Mucosa of rectum (tissue), 2 donors: ENCODE measurements at regions not wholly inside any gene's neighbourhood (a gene's known extent, or its start where the extent isn't known, plus 50 kb on each side); places are given as distances from the start of the nearest gene placed in this dataset.

Experiments
- H3K27ac ChIP-seq, 2 donors: one replicate each; pipeline ENCODE4 v1.7.0; 2013; ENCODE audit warnings: inconsistent platforms in 2 of 2, low read depth in 2 of 2, low read length in 2 of 2
- H3K27me3 ChIP-seq, 2 donors: one replicate each; pipeline ENCODE4 v1.7.0; 2013; ENCODE audit warnings: low read length in 2 of 2; ENCODE audit not compliant: control insufficient read depth in 2 of 2, insufficient read depth in 2 of 2
- H3K36me3 ChIP-seq, 2 donors: one replicate each; pipeline ENCODE4 v1.7.0; 2013; ENCODE audit warnings: low read length in 2 of 2; ENCODE audit not compliant: control insufficient read depth in 2 of 2, insufficient read depth in 2 of 2
- H3K4me1 ChIP-seq, 2 donors: one replicate each; pipeline ENCODE4 v1.7.0; 2013; ENCODE audit warnings: low read length in 2 of 2, mild to moderate bottlenecking in 1 of 2; ENCODE audit not compliant: control insufficient read depth in 2 of 2, insufficient read depth in 2 of 2
- H3K4me3 ChIP-seq, 2 donors: one replicate each; pipeline ENCODE4 v1.7.0; 2013; ENCODE audit warnings: low read length in 2 of 2
- H3K9ac ChIP-seq, 2 donors: one replicate each; pipeline ENCODE4 v1.7.0; 2013; ENCODE audit warnings: low read length in 2 of 2, low read depth in 1 of 2, mild to moderate bottlenecking in 1 of 2
- H3K9me3 ChIP-seq, 2 donors: one replicate each; pipeline ENCODE4 v1.7.0; 2013; ENCODE audit warnings: low read length in 2 of 2; ENCODE audit not compliant: control insufficient read depth in 2 of 2
- donor health status: healthy.
- donor health status: Normal muscosa, but diverticular disease.

GRCh38 chr2:19244460-19245363 is 113.7 kb downstream of the OSR1 start:
- no peaks in the 10 kb centered on the region for H3K4me1 ChIP-seq
- no peak overlapping the region for H3K4me3 ChIP-seq
- H3K27ac ChIP-seq: no peak overlapping the region
- no peaks in the 10 kb centered on the region for H3K9me3 ChIP-seq
- H3K36me3 ChIP-seq: no peaks in the 10 kb centered on the region
- no peak overlapping the region for H3K9ac ChIP-seq
- H3K27me3 ChIP-seq: no peaks in the 10 kb centered on the region

- H3K4me1 ChIP-seq: no peaks in the 10 kb centered on the region
- H3K9ac ChIP-seq: no peak overlapping the region
- H3K9me3 ChIP-seq: no peaks in the 10 kb centered on the region
- H3K4me3 ChIP-seq: no peak overlapping the region
- no peaks in the 10 kb centered on the region for H3K36me3 ChIP-seq
- no peak overlapping the region for H3K27ac ChIP-seq
- H3K27me3 ChIP-seq: no peaks in the 10 kb centered on the region
Observed at GRCh38 chr2:19238440-19239060, 119.9 kb downstream of the OSR1 start.

- H3K9me3 ChIP-seq: no peaks in the 10 kb centered on the region
- H3K4me3 ChIP-seq: no peak overlapping the region
- H3K9ac ChIP-seq: no peak overlapping the region
- H3K4me1 ChIP-seq: no peaks in the 10 kb centered on the region
- H3K36me3 ChIP-seq: no peaks in the 10 kb centered on the region
- H3K27me3 ChIP-seq: no peaks in the 10 kb centered on the region
- no peak overlapping the region for H3K27ac ChIP-seq
Observed at GRCh38 chr2:19235308-19235707, 123.1 kb downstream of the OSR1 start.

- Histone ChIP-seq H3K9ac (no peak overlapping the region), H3K36me3 (no peaks in the 10 kb centered on the region), H3K27ac (no peak overlapping the region), H3K4me1 (no peaks in the 10 kb centered on the region), H3K4me3 (no peak overlapping the region), H3K27me3 (no peaks in the 10 kb centered on the region), H3K9me3 (no peaks in the 10 kb centered on the region)
Observed at GRCh38 chr2:19232312-19232711, 126.1 kb downstream of the OSR1 start.

GRCh38 chr2:19231625-19232024 is 126.8 kb downstream of the OSR1 start:
- Histone ChIP-seq H3K27ac (no peak overlapping the region), H3K9ac (no peak overlapping the region), H3K36me3 (no peaks in the 10 kb centered on the region), H3K4me3 (no peak overlapping the region), H3K9me3 (no peaks in the 10 kb centered on the region), H3K27me3 (no peaks in the 10 kb centered on the region), H3K4me1 (no peaks in the 10 kb centered on the region)

GRCh38 chr2:19230626-19231025 is 127.8 kb downstream of the OSR1 start:
- Histone ChIP-seq H3K4me3 (no peak overlapping the region), H3K36me3 (no peaks in the 10 kb centered on the region)

GRCh38 chr2:19228715-19229114 is 129.7 kb downstream of the OSR1 start:
- Histone ChIP-seq H3K4me3 (no peak overlapping the region), H3K9ac (no peak overlapping the region), H3K27ac (no peak overlapping the region), H3K27me3 (no peaks in the 10 kb centered on the region), H3K4me1 (no peaks in the 10 kb centered on the region), H3K36me3 (no peaks in the 10 kb centered on the region), H3K9me3 (no peaks in the 10 kb centered on the region)

More at GRCh38 chr2:19230626-19231025, 127.8 kb downstream of the OSR1 start:
- no peaks in the 10 kb centered on the region for H3K4me1 ChIP-seq
- H3K9ac ChIP-seq: no peak overlapping the region
- no peaks in the 10 kb centered on the region for H3K27me3 ChIP-seq
- H3K27ac ChIP-seq: no peak overlapping the region
- no peaks in the 10 kb centered on the region for H3K9me3 ChIP-seq

GRCh38 chr2:19228181-19228593 is 130.2 kb downstream of the OSR1 start:
- Histone ChIP-seq H3K4me3 (no peak overlapping the region), H3K9me3 (no peaks in the 10 kb centered on the region), H3K4me1 (no peaks in the 10 kb centered on the region), H3K27me3 (no peaks in the 10 kb centered on the region), H3K36me3 (no peaks in the 10 kb centered on the region), H3K27ac (no peak overlapping the region), H3K9ac (no peak overlapping the region)

- no peak overlapping the region for H3K4me3 ChIP-seq
Observed at GRCh38 chr2:19226871-19227270, 131.6 kb downstream of the OSR1 start.

GRCh38 chr2:19226386-19226785 is 132.0 kb downstream of the OSR1 start:
- Histone ChIP-seq H3K36me3 (no peaks in the 10 kb centered on the region), H3K27me3 (no peaks in the 10 kb centered on the region), H3K27ac (no peak overlapping the region), H3K9ac (no peak overlapping the region), H3K9me3 (no peaks in the 10 kb centered on the region), H3K4me1 (no peaks in the 10 kb centered on the region), H3K4me3 (no peak overlapping the region)

More at GRCh38 chr2:19226871-19227270, 131.6 kb downstream of the OSR1 start:
- Histone ChIP-seq H3K27me3 (no peaks in the 10 kb centered on the region), H3K4me1 (no peaks in the 10 kb centered on the region), H3K9me3 (no peaks in the 10 kb centered on the region), H3K9ac (no peak overlapping the region), H3K36me3 (no peaks in the 10 kb centered on the region), H3K27ac (no peak overlapping the region)
